NCI-H345 treated with DMSO at 0.1 percent for 48 hours (cell line): ENCODE measurements at regions not wholly inside any gene's neighbourhood (a gene's known extent, or its start where the extent isn't known, plus 50 kb on each side); places are given as distances from the start of the nearest gene placed in this dataset.
A peak's percentile ranks its signal among the peaks of the same experiment; 100 is the strongest.
"Not testable (repeated sequence)": the region's sequence is repeated elsewhere in the genome, so short reads cannot be mapped to it uniquely, and the experiment has no call there.

ENCODE experiments used
- DNase-seq: peaks from one replicate; lab custom pipeline; 2025; ENCODE audit not compliant: unreplicated experiment; lab: John Stamatoyannopoulos, UW

- DNase-seq: no peak
These were observed 245.3 kb upstream of the UFL1 start for GRCh38 chr6:96276305-96276704.

- DNase-seq: no peak
These were observed 244.8 kb upstream of the UFL1 start for GRCh38 chr6:96276856-96277255.

- DNase-seq: no peak
These were observed 242.5 kb upstream of the UFL1 start for GRCh38 chr6:96279084-96279483.

GRCh38 chr6:96286503-96286902 lies 235.1 kb upstream of the UFL1 start:
- no peak for DNase-seq

- DNase-seq: no peak
These were observed 222.1 kb upstream of the UFL1 start for GRCh38 chr6:96299525-96299924.

- no peak for DNase-seq
These were observed 220.6 kb upstream of the UFL1 start for GRCh38 chr6:96301023-96301422.

GRCh38 chr6:96301781-96302180 lies 219.8 kb upstream of the UFL1 start:
- DNase-seq: no peak

GRCh38 chr6:96302991-96303390 lies 218.6 kb upstream of the UFL1 start:
- DNase-seq: no peak

GRCh38 chr6:96304997-96305396 lies 216.6 kb upstream of the UFL1 start:
- no peak for DNase-seq

GRCh38 chr6:96330884-96331283 lies 190.7 kb upstream of the UFL1 start:
- DNase-seq: no peak

- no peak for DNase-seq
These were observed 181.4 kb upstream of the UFL1 start for GRCh38 chr6:96340164-96340563.

GRCh38 chr6:96345501-96345900 lies 176.1 kb upstream of the UFL1 start:
- no peak for DNase-seq

GRCh38 chr6:96381246-96381645 lies 140.4 kb upstream of the UFL1 start:
- no peak for DNase-seq

- DNase-seq: peak; percentile 93
These were observed 129.7 kb upstream of the UFL1 start for GRCh38 chr6:96391776-96392360.

- DNase-seq: no peak
These were observed 126.9 kb upstream of the UFL1 start for GRCh38 chr6:96394727-96395126.

GRCh38 chr6:96410467-96410866 lies 111.1 kb upstream of the UFL1 start:
- DNase-seq: no peak

- no peak for DNase-seq
These were observed 101.3 kb upstream of the UFL1 start for GRCh38 chr6:96420294-96420693.

- DNase-seq: no peak
These were observed 87.7 kb upstream of the UFL1 start for GRCh38 chr6:96433950-96434349.

- DNase-seq: no peak
These were observed 85.2 kb upstream of the UFL1 start for GRCh38 chr6:96436398-96436797.

- DNase-seq: not testable (repeated sequence)
These were observed 84.4 kb upstream of the UFL1 start for GRCh38 chr6:96437228-96437627.

GRCh38 chr6:96450082-96450769 lies 71.4 kb upstream of the UFL1 start:
- DNase-seq: no peak

- no peak for DNase-seq
These were observed 70.9 kb upstream of the UFL1 start for GRCh38 chr6:96450770-96451130.

GRCh38 chr6:96458771-96459170 lies 62.8 kb upstream of the UFL1 start:
- DNase-seq: no peak
